ENCODE measurements at regions not wholly inside any gene's neighbourhood (a gene's known extent, or its start where the extent isn't known, plus 50 kb on each side); places are given as distances from the start of the nearest gene placed in this dataset.

GRCh38 chr4:165763640-165764039, 109.4 kb upstream of the TLL1 start:
- TF ChIP-seq, protein P1, sequence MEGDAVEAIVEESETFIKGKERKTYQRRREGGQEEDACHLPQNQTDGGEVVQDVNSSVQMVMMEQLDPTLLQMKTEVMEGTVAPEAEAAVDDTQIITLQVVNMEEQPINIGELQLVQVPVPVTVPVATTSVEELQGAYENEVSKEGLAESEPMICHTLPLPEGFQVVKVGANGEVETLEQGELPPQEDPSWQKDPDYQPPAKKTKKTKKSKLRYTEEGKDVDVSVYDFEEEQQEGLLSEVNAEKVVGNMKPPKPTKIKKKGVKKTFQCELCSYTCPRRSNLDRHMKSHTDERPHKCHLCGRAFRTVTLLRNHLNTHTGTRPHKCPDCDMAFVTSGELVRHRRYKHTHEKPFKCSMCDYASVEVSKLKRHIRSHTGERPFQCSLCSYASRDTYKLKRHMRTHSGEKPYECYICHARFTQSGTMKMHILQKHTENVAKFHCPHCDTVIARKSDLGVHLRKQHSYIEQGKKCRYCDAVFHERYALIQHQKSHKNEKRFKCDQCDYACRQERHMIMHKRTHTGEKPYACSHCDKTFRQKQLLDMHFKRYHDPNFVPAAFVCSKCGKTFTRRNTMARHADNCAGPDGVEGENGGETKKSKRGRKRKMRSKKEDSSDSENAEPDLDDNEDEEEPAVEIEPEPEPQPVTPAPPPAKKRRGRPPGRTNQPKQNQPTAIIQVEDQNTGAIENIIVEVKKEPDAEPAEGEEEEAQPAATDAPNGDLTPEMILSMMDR (IDR thresholded peaks at IDR 0.05; ENCODE audit: borderline replicate concordance) = no peak
- no peak for DNase-seq
- intact Hi-C loops (cut with micrococcal nuclease) = no loop called here
- no peak overlapping the region for H3K27ac ChIP-seq (replicated peaks)
- no peaks in the 10 kb centered on the region for H3K36me3 ChIP-seq
- H3K4me1 ChIP-seq = peaks cover 15% of the 10 kb centered on the region
- H3K9me3 ChIP-seq (replicated peaks) = no peaks in the 10 kb centered on the region
- H3K27me3 ChIP-seq (ENCODE audit: low read depth) = no peaks in the 10 kb centered on the region
- H3K4me3 ChIP-seq = no peak overlapping the region

GRCh38 chr4:165765053-165765452, 108.0 kb upstream of the TLL1 start:
- Histone ChIP-seq H3K27me3 (ENCODE audit: low read depth) (no peaks in the 10 kb centered on the region), H3K4me3 (no peak overlapping the region), H3K4me1 (peaks cover 15% of the 10 kb centered on the region), H3K27ac (replicated peaks) (no peak overlapping the region), H3K36me3 (no peaks in the 10 kb centered on the region), H3K9me3 (replicated peaks) (no peaks in the 10 kb centered on the region)
- TF ChIP-seq, protein P1 (IDR thresholded peaks at IDR 0.05; ENCODE audit: borderline replicate concordance) = no peak
- intact Hi-C loops (cut with micrococcal nuclease) = no loop called here
- DNase-seq = no peak

DNA sequence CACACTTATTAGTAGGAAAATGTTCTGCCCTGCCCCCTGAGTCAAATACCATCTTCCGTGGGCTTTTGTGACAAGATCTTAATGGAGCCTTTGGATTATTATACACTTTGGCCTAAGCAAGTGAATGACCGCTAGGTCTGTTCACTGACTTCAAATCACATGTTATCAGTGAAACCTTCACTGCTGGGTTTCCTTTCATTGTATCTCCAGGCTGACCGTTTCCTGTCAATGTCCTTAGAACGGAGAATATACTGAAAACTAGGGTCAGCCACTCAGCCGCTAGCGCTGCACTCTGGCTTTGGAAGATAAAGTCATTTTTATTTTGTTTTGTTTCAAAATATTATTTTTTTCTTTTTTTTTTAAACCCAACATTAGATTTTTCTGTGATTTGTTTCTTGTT, 107.0 kb upstream of the TLL1 start:
- intact Hi-C loops (cut with micrococcal nuclease) = no loop called here
- Histone ChIP-seq H3K27ac (replicated peaks) (peak overlapping the region; percentile 31), H3K4me1 (peaks cover 15% of the 10 kb centered on the region), H3K4me3 (no peak overlapping the region), H3K9me3 (replicated peaks) (no peaks in the 10 kb centered on the region), H3K36me3 (no peaks in the 10 kb centered on the region), H3K27me3 (ENCODE audit: low read depth) (no peaks in the 10 kb centered on the region)
- TF ChIP-seq, protein P1 (IDR thresholded peaks at IDR 0.05; ENCODE audit: borderline replicate concordance) = no peak
- no peak for DNase-seq

GRCh38 chr4:165766976-165767375, 106.1 kb upstream of the TLL1 start:
- H3K27me3 ChIP-seq (ENCODE audit: low read depth) = no peaks in the 10 kb centered on the region
- H3K4me3 ChIP-seq = no peak overlapping the region
- H3K4me1 ChIP-seq = peaks cover 15% of the 10 kb centered on the region
- no peak for DNase-seq
- TF ChIP-seq, protein P1 (IDR thresholded peaks at IDR 0.05; ENCODE audit: borderline replicate concordance) = no peak
- intact Hi-C loops (cut with micrococcal nuclease) = no loop called here
- no peaks in the 10 kb centered on the region for H3K9me3 ChIP-seq (replicated peaks)
- no peak overlapping the region for H3K27ac ChIP-seq (replicated peaks)
- H3K36me3 ChIP-seq = no peaks in the 10 kb centered on the region

DNA sequence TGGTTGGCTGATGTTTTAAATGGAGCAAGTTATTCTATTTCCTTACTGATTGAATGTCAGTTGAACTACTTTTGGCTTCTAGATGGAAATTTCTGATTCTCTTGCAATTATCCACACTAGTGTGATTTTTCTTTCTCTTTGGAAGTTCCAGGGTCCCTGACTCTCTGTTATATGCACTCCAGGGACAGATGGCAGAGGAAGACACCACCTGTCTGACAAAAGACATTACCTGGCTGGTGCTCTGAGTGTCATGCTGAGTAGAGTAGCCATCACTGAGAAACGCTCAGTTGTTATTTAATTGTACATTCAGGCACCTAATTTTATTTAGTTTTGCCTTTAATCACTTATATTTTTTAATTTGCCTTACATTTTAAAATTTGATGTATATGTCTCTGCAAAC, 105.4 kb upstream of the TLL1 start:
- DNase-seq = no peak
- no peak overlapping the region for H3K27ac ChIP-seq (replicated peaks)
- H3K27me3 ChIP-seq (ENCODE audit: low read depth) = no peaks in the 10 kb centered on the region
- TF ChIP-seq, protein P1 (IDR thresholded peaks at IDR 0.05; ENCODE audit: borderline replicate concordance) = no peak
- no peak overlapping the region for H3K4me3 ChIP-seq
- peaks cover 15% of the 10 kb centered on the region for H3K4me1 ChIP-seq
- intact Hi-C loops (cut with micrococcal nuclease) = no loop called here
- no peaks in the 10 kb centered on the region for H3K36me3 ChIP-seq
- no peaks in the 10 kb centered on the region for H3K9me3 ChIP-seq (replicated peaks)

DNA sequence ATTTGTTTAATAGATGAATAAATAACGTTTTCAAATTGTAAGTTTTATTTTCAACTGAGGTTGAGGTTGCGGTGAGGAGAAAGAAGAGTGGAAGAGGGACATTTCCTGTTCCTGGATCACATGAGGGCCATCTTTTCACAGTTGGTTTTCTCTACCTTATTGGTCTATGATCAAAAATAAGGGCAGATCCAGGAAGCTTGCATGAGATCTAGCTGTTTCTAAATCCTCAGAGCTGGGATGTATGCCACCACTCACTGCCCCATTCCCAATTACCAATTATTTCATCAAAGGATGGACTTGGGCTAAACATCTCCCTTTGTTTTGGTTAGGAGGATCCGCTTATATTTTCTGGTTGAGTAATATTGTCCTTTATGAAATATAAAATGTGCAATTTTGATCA, 104.8 kb upstream of the TLL1 start:
- TF ChIP-seq, protein P1 (IDR thresholded peaks at IDR 0.05; ENCODE audit: borderline replicate concordance) = no peak
- no peak overlapping the region for H3K4me3 ChIP-seq
- DNase-seq = no peak
- no peaks in the 10 kb centered on the region for H3K27me3 ChIP-seq (ENCODE audit: low read depth)
- peaks cover 13% of the 10 kb centered on the region for H3K4me1 ChIP-seq
- no peaks in the 10 kb centered on the region for H3K9me3 ChIP-seq (replicated peaks)
- H3K36me3 ChIP-seq = no peaks in the 10 kb centered on the region
- intact Hi-C loops (cut with micrococcal nuclease) = no loop called here
- no peak overlapping the region for H3K27ac ChIP-seq (replicated peaks)
